ENCODE measurements at regions not wholly inside any gene's neighbourhood (a gene's known extent, or its start where the extent isn't known, plus 50 kb on each side); places are given as distances from the start of the nearest gene placed in this dataset.

- Mint-ChIP-seq H3K27ac (no peak overlapping the region), H3K4me3 (no peak overlapping the region), H3K27me3 (no peaks in the 10 kb centered on the region), H3K4me1 (no peaks in the 10 kb centered on the region), H3K9me3 (no peaks in the 10 kb centered on the region)
- ATAC-seq (no peak), DNase-seq (no peak)
Measured at GRCh38 chr13:59099182-59099974, 1064.3 kb downstream of the DIAPH3 start.

GRCh38 chr13:59103004-59103768, 1060.5 kb downstream of the DIAPH3 start:
- peaks cover 11 to 15% of the 10 kb centered on the region in 2 donors for H3K9me3 Mint-ChIP-seq
- ATAC-seq (no peak), DNase-seq (no peak)
- H3K4me1 Mint-ChIP-seq = no peaks in the 10 kb centered on the region
- no peak overlapping the region for H3K27ac Mint-ChIP-seq
- no peaks in the 10 kb centered on the region for H3K27me3 Mint-ChIP-seq
- H3K4me3 Mint-ChIP-seq = no peak overlapping the region

GRCh38 chr13:59111751-59112171, 1052.0 kb downstream of the DIAPH3 start:
- no peak overlapping the region for H3K27ac Mint-ChIP-seq
- no peaks in the 10 kb centered on the region for H3K27me3 Mint-ChIP-seq
- no peak overlapping the region for H3K4me3 Mint-ChIP-seq
- ATAC-seq = no peak
- H3K9me3 Mint-ChIP-seq = peaks cover 2 to 4% of the 10 kb centered on the region in 2 donors
- no peak for DNase-seq
- H3K4me1 Mint-ChIP-seq = no peaks in the 10 kb centered on the region

GRCh38 chr13:59112221-59112718, 1051.5 kb downstream of the DIAPH3 start:
- Mint-ChIP-seq H3K4me3 (no peak overlapping the region), H3K27me3 (no peaks in the 10 kb centered on the region), H3K27ac (no peak overlapping the region), H3K9me3 (no peaks in the 10 kb centered on the region), H3K4me1 (no peaks in the 10 kb centered on the region)
- no peak for ATAC-seq
- DNase-seq = no peak

GRCh38 chr13:59119475-59119874, 1044.3 kb downstream of the DIAPH3 start:
- no peak overlapping the region for H3K27ac Mint-ChIP-seq
- H3K27me3 Mint-ChIP-seq = no peaks in the 10 kb centered on the region
- no peak for ATAC-seq
- H3K4me1 Mint-ChIP-seq = no peaks in the 10 kb centered on the region
- H3K4me3 Mint-ChIP-seq = no peak overlapping the region
- no peaks in the 10 kb centered on the region for H3K9me3 Mint-ChIP-seq
- DNase-seq = no peak

GRCh38 chr13:59120297-59120843, 1043.4 kb downstream of the DIAPH3 start:
- Mint-ChIP-seq H3K4me3 (no peak overlapping the region), H3K27ac (no peak overlapping the region), H3K27me3 (no peaks in the 10 kb centered on the region), H3K9me3 (no peaks in the 10 kb centered on the region), H3K4me1 (no peaks in the 10 kb centered on the region)
- ATAC-seq = no peak
- DNase-seq = no peak

- H3K4me1 Mint-ChIP-seq = no peaks in the 10 kb centered on the region
- no peak overlapping the region for H3K4me3 Mint-ChIP-seq
- no peak overlapping the region for H3K27ac Mint-ChIP-seq
- DNase-seq (no peak), ATAC-seq (no peak)
- H3K27me3 Mint-ChIP-seq = no peaks in the 10 kb centered on the region
- H3K9me3 Mint-ChIP-seq = no peaks in the 10 kb centered on the region
Measured at GRCh38 chr13:59121507-59121906, 1042.2 kb downstream of the DIAPH3 start.

GRCh38 chr13:59126474-59126873, 1037.3 kb downstream of the DIAPH3 start:
- Mint-ChIP-seq H3K9me3 (no peaks in the 10 kb centered on the region), H3K4me3 (no peak overlapping the region), H3K27ac (no peak overlapping the region), H3K27me3 (no peaks in the 10 kb centered on the region), H3K4me1 (no peaks in the 10 kb centered on the region)
- DNase-seq (no peak), ATAC-seq (no peak)

- no peaks in the 10 kb centered on the region for H3K27me3 Mint-ChIP-seq
- H3K4me1 Mint-ChIP-seq = no peaks in the 10 kb centered on the region
- DNase-seq (no peak), ATAC-seq (no peak)
- no peak overlapping the region for H3K27ac Mint-ChIP-seq
- H3K9me3 Mint-ChIP-seq = peaks cover 6 to 15% of the 10 kb centered on the region in 2 donors
- H3K4me3 Mint-ChIP-seq = no peak overlapping the region
Measured at GRCh38 chr13:59133903-59134302, 1029.8 kb downstream of the DIAPH3 start.

GRCh38 chr13:59144700-59145099, 1019.0 kb downstream of the DIAPH3 start:
- no peak for DNase-seq
- Mint-ChIP-seq H3K9me3 (peaks cover 8 to 10% of the 10 kb centered on the region in 2 donors), H3K27ac (no peak overlapping the region), H3K4me1 (no peaks in the 10 kb centered on the region), H3K27me3 (peaks cover 9% of the 10 kb centered on the region), H3K4me3 (no peak overlapping the region)
- ATAC-seq = no peak

GRCh38 chr13:59145381-59145780, 1018.3 kb downstream of the DIAPH3 start:
- H3K9me3 Mint-ChIP-seq = peaks cover 8 to 10% of the 10 kb centered on the region in 2 donors
- H3K27me3 Mint-ChIP-seq = peaks cover 9% of the 10 kb centered on the region
- no peak for DNase-seq
- H3K27ac Mint-ChIP-seq = no peak overlapping the region
- H3K4me3 Mint-ChIP-seq = no peak overlapping the region
- H3K4me1 Mint-ChIP-seq = no peaks in the 10 kb centered on the region
- no peak for ATAC-seq

GRCh38 chr13:59157181-59157580, 1006.5 kb downstream of the DIAPH3 start:
- Mint-ChIP-seq H3K27ac (no peak overlapping the region), H3K9me3 (no peaks in the 10 kb centered on the region), H3K4me3 (no peak overlapping the region), H3K27me3 (no peaks in the 10 kb centered on the region), H3K4me1 (no peaks in the 10 kb centered on the region)
- no peak for DNase-seq
- no peak for ATAC-seq

GRCh38 chr13:59166174-59166573, 997.6 kb downstream of the DIAPH3 start:
- DNase-seq (no peak), ATAC-seq (no peak)
- Mint-ChIP-seq H3K27me3 (no peaks in the 10 kb centered on the region), H3K4me1 (no peaks in the 10 kb centered on the region), H3K4me3 (no peak overlapping the region), H3K9me3 (peaks cover 0 to 8% of the 10 kb centered on the region in 2 donors), H3K27ac (no peak overlapping the region)

- Mint-ChIP-seq H3K4me3 (no peak overlapping the region), H3K27ac (no peak overlapping the region), H3K4me1 (no peaks in the 10 kb centered on the region), H3K27me3 (no peaks in the 10 kb centered on the region), H3K9me3 (peaks cover 0 to 7% of the 10 kb centered on the region in 2 donors)
- ATAC-seq (no peak), DNase-seq (no peak)
Measured at GRCh38 chr13:59172076-59172475, 991.7 kb downstream of the DIAPH3 start.

GRCh38 chr13:59176775-59177174, 987.0 kb downstream of the DIAPH3 start:
- H3K27ac Mint-ChIP-seq = no peak overlapping the region
- H3K4me3 Mint-ChIP-seq = no peak overlapping the region
- ATAC-seq (no peak), DNase-seq (no peak)
- H3K9me3 Mint-ChIP-seq = peaks cover 0 to 8% of the 10 kb centered on the region in 2 donors
- H3K4me1 Mint-ChIP-seq = no peaks in the 10 kb centered on the region
- no peaks in the 10 kb centered on the region for H3K27me3 Mint-ChIP-seq

- H3K27ac Mint-ChIP-seq = no peak overlapping the region
- H3K4me3 Mint-ChIP-seq = no peak overlapping the region
- DNase-seq = no peak
- no peak for ATAC-seq
- peaks cover 0 to 8% of the 10 kb centered on the region in 2 donors for H3K9me3 Mint-ChIP-seq
- H3K4me1 Mint-ChIP-seq = no peaks in the 10 kb centered on the region
- H3K27me3 Mint-ChIP-seq = no peaks in the 10 kb centered on the region
Measured at GRCh38 chr13:59178344-59178743, 985.4 kb downstream of the DIAPH3 start.
